GM10266 (cell line): ENCODE measurements at regions not wholly inside any gene's neighbourhood (a gene's known extent, or its start where the extent isn't known, plus 50 kb on each side); places are given as distances from the start of the nearest gene placed in this dataset.
A peak's percentile ranks its signal among the peaks of the same experiment; 100 is the strongest.

Experiments
- DNase-seq: peaks from one replicate; pipeline ENCODE4 v3.0.0; 2012; ENCODE audit errors: extremely low spot score
- TF ChIP-seq, protein P1 (sequence below): IDR thresholded peaks from 2 replicates; pipeline ENCODE4 v1.5.1; 2012; ENCODE audit warnings: mild to moderate bottlenecking, low read depth; ENCODE audit not compliant: control insufficient read depth, insufficient read depth; ENCODE audit errors: missing control alignments

DNA sequence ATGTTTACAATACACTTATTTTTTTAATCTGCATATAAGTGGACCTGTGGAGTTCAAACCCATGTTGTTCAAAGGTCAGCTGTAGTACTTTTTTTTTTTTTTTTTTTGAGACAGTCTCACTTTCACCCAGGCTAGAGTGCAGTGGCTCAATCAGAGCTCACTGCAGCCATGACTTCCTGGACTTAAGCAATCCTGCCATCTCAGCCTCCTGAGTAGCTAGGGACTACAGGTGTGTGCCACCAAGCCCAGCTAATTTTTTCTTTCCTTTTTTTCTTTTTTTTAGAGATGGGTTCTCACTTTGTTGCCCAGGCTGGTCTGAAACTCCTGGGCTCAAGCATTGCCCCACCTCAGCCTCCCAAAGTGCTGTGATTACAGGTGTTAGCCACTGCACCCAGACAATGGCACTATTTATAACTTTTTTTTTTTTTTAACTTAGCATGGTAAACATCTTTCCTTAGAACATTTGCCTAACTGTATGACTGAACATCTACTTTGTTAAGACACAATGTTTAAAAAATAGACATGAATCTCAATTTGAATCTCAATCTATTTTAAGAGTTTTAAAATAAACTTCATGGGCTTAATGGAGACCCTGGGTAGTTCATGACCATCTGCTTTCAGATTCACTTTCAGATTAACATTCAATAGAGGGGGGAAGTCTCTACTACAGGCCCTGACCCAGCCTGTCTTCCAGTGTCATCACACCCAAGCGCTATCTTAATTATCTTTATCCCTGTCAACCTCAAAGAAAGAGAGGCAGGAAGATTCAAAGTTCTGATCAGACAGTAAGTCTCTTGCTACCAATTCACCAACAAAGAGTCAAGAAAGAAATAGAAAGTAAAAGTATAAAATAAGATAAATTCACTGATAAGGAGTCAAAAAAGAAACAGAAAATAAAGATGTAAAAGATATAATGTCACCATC, 97.7 kb upstream of the DOCK9 start:
- DNase-seq: peak; percentile 53
- TF ChIP-seq, protein P1, sequence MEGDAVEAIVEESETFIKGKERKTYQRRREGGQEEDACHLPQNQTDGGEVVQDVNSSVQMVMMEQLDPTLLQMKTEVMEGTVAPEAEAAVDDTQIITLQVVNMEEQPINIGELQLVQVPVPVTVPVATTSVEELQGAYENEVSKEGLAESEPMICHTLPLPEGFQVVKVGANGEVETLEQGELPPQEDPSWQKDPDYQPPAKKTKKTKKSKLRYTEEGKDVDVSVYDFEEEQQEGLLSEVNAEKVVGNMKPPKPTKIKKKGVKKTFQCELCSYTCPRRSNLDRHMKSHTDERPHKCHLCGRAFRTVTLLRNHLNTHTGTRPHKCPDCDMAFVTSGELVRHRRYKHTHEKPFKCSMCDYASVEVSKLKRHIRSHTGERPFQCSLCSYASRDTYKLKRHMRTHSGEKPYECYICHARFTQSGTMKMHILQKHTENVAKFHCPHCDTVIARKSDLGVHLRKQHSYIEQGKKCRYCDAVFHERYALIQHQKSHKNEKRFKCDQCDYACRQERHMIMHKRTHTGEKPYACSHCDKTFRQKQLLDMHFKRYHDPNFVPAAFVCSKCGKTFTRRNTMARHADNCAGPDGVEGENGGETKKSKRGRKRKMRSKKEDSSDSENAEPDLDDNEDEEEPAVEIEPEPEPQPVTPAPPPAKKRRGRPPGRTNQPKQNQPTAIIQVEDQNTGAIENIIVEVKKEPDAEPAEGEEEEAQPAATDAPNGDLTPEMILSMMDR: no peak

GRCh38 chr13:99078017-99078771, 100.3 kb upstream of the DOCK9 start:
- no peak for DNase-seq
- TF ChIP-seq, protein P1: no peak

DNA sequence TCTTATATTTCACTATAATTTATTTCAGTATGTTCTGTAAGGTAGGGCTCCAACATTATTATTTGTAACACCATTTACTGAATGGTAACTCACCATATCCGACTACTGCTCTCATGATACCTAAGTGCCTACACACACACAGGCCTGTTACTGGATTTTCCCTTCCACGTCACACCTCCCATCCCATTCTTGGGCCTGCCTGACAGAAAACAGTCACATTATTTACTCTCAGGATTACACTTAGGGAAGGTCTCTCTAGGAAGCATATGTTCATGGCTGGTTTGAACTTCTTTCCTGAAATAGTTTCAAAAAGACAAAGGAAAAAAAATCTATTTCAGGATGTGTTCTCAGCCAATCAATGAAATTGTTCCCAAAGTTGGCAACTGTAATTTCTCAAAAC, 102.3 kb upstream of the DOCK9 start:
- DNase-seq: no peak
- TF ChIP-seq, protein P1: no peak

- no peak for DNase-seq
- TF ChIP-seq, protein P1: no peak
Measured at GRCh38 chr13:99083981-99084380, 106.1 kb upstream of the DOCK9 start.

DNA sequence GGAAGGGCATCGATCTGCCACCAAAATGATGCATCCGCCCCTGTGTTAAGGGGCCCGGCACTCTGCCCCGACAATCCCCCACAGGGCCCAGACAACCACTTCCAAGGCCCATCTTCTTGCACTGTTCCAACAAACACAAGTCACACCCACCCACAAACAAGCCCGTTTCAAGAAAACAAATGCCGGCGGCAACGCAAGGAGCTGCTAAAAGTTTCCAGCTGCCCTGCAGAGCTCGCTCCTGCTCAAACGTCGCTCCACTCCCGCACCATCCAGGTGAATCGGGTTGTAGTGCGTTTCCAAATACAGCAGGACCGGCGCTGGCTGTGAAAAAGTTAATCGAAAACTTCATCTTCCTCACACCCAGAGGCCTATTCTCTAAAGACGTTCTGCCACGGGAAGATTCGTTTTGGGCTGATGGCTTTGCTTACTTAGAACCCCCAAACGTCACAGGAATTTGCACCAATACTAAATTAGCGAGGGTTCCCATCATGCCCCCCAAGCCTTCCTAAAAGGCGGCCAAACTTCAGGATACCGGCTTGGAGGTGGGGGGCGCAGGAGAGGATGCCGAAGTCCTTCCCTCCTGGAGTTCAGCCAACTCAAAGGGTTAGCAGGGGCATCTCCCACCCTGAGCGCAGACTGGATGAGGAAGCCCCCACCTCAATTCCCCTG, 107.4 kb upstream of the DOCK9 start:
- TF ChIP-seq, protein P1: no peak
- DNase-seq: no peak

GRCh38 chr13:99085808-99086266, 108.0 kb upstream of the DOCK9 start:
- TF ChIP-seq, protein P1: no peak
- no peak for DNase-seq
